Subcutaneous abdominal adipose tissue (tissue), 5 donors: ENCODE measurements at regions not wholly inside any gene's neighbourhood (a gene's known extent, or its start where the extent isn't known, plus 50 kb on each side); places are given as distances from the start of the nearest gene placed in this dataset.
A peak's percentile ranks its signal among the peaks of the same experiment; 100 is the strongest.

Experiments
- H3K27ac ChIP-seq: one replicate; pipeline ENCODE4 v1.7.0; 2013; ENCODE audit warnings: low read depth, mild to moderate bottlenecking, inconsistent platforms, low read length, moderate library complexity
- H3K27me3 ChIP-seq, 5 donors: one replicate each; pipeline ENCODE4 v1.7.0; 2013; ENCODE audit warnings: low read length in 5 of 5, inconsistent platforms in 1 of 5; ENCODE audit not compliant: control insufficient read depth in 5 of 5, insufficient read depth in 4 of 5
- H3K36me3 ChIP-seq, 5 donors: one replicate each; pipeline ENCODE4 v1.7.0; 2013; ENCODE audit warnings: low read length in 5 of 5; ENCODE audit not compliant: control insufficient read depth in 5 of 5, insufficient read depth in 5 of 5
- H3K4me1 ChIP-seq, 5 donors: one replicate each; pipeline ENCODE4 v1.7.0; 2013; ENCODE audit warnings: low read length in 5 of 5, mild to moderate bottlenecking in 3 of 5, moderate library complexity in 1 of 5; ENCODE audit not compliant: control insufficient read depth in 5 of 5, insufficient read depth in 5 of 5
- H3K4me3 ChIP-seq, 5 donors: one replicate each; pipeline ENCODE4 v1.7.0; 2013; ENCODE audit warnings: low read length in 5 of 5, low read depth in 1 of 5
- H3K9ac ChIP-seq, 5 donors: one replicate each; pipeline ENCODE4 v1.7.0; 2013; ENCODE audit warnings: low read length in 5 of 5, mild to moderate bottlenecking in 4 of 5, moderate library complexity in 3 of 5
- H3K9me3 ChIP-seq, 5 donors: one replicate each; pipeline ENCODE4 v1.7.0; 2013; ENCODE audit warnings: low read length in 5 of 5; ENCODE audit not compliant: control insufficient read depth in 5 of 5
- donor health status: healthy.
- donor health status: healthy.
- donor health status: healthy.
- donor health status: healthy.
- donor health status: healthy.

DNA sequence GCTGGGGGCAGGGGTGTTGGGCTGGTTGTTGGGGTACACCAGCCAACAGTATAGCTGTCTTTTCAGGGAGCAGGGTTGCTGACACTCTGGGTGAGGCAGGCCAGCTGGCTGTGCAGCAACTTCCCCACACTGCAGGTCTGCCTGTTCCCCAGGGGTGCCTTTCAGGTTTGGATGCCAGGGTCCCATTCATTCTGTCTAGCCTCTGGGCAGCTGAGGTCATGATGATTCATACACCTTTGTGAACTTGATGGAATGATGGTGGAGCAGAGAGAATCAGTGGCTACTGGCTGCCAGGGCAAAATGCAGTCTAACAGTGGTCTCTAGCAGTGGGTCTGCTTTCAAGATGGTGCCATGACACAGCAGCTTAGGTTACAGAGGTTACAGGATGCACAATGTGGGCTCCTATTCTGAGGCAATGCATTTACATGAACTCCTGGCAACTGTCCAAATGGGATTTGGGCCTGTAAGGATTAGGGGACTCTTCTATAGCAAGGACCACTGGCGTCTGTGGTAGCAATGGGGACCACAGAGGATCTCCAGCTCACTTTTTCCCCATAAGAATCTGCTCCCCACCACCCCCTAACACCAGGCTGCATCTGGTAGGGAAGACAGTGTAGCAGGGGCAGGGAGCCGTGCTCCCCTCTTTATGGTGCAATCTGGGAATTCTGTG, 103.7 kb downstream of the FEM1C start:
- peaks cover 0 to 8% (median 3%) of the 10 kb centered on the region in 5 donors for H3K4me1 ChIP-seq
- H3K9me3 ChIP-seq: peaks cover 0 to 11% (median 7%) of the 10 kb centered on the region in 5 donors
- no peak overlapping the region for H3K4me3 ChIP-seq
- H3K36me3 ChIP-seq: no peaks in the 10 kb centered on the region
- H3K27ac ChIP-seq: no peak overlapping the region
- H3K27me3 ChIP-seq: no peaks in the 10 kb centered on the region
- no peak overlapping the region for H3K9ac ChIP-seq

DNA sequence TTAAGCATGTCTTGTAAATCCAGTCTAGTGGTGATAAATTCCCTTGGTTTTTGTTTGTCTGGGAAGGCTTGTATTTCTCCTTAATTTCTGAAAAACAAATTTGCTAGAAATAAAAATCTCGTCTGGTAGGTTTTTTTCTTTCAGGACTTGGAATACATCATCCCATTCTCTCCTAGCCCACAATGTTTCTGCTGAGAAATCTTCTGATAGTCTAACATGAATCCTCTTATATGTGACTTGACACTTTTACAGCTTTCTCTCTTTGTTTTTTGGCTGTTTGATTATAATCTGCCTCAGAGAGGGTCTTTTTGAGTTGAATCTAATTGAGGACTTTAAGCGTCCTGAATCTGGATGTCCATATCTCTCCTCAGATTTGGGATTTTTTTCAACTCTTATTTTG, 104.9 kb downstream of the FEM1C start:
- Histone ChIP-seq H3K36me3 (no peaks in the 10 kb centered on the region), H3K9ac (no peak overlapping the region), H3K27me3 (no peaks in the 10 kb centered on the region), H3K4me3 (no peak overlapping the region), H3K4me1 (peaks cover 0 to 19% (median 10%) of the 10 kb centered on the region in 5 donors), H3K9me3 (peaks cover 0 to 11% (median 7%) of the 10 kb centered on the region in 5 donors), H3K27ac (no peak overlapping the region)

DNA sequence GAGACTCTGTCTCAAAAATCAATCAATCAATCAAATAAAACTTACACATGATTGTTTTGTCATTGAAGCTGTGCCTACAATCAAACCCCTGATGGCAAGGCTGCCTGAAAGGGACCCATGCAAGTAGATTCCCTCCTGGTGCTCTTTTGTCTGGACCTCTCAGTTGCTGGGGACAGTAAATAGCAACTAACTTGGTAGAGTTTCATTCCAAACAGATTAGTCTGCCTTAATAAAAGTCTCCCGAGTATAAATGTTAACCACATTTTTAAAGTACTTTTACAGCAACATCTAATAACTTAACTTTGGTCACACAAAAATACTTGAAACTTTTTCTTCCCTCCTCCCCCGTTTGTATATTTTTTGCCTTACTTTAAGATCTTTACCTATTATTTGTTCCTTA, 105.5 kb downstream of the FEM1C start:
- Histone ChIP-seq H3K4me1 (peaks cover 0 to 19% (median 10%) of the 10 kb centered on the region in 5 donors), H3K9ac (no peak overlapping the region), H3K4me3 (no peak overlapping the region), H3K27ac (no peak overlapping the region), H3K36me3 (no peaks in the 10 kb centered on the region), H3K9me3 (peaks cover 0 to 11% (median 7%) of the 10 kb centered on the region in 5 donors), H3K27me3 (no peaks in the 10 kb centered on the region)

- Histone ChIP-seq H3K9me3 (peaks cover 0 to 11% (median 6%) of the 10 kb centered on the region in 5 donors), H3K36me3 (no peaks in the 10 kb centered on the region), H3K27me3 (no peaks in the 10 kb centered on the region), H3K4me1 (peaks cover 0 to 26% (median 12%) of the 10 kb centered on the region in 5 donors), H3K9ac (no peak overlapping the region), H3K4me3 (no peak overlapping the region), H3K27ac (peak overlapping the region; percentile 75)
Measured at GRCh38 chr5:115435778-115436712, 108.5 kb downstream of the FEM1C start.

DNA sequence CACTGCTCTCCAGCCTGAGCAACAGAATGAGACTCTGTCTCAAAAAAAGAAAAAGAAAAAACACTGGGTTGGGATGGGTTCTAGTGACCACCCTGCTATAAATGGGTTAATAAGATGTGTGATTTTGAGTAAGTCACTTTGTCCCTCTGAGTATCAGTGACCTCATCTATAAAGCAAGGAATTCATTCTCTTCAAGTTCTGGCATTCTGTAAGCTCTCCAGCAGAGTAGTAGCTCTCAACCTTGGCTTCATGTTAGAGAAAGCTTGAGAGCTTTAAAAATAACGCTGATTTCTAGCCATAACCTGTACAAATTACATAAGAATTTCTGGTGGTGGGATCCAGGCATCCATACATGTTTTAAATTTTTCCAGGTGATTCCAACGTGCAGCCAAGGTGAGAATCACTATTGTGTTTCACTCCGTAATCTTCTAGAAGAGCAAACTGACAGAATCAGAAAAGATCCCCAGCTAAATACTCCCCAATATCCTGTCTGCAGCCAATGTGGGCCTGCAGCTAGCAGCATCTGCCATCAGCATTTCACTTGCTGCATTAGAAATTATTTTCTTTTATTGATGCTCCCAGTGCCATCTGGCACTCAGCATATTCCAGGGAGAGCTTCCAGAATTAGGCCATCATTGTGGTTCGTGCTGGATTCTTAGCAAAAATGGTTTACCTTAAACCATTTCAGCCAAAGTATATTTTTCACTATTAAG, 109.4 kb downstream of the FEM1C start:
- peaks cover 0 to 26% (median 12%) of the 10 kb centered on the region in 5 donors for H3K4me1 ChIP-seq
- no peaks in the 10 kb centered on the region for H3K27me3 ChIP-seq
- no peaks in the 10 kb centered on the region for H3K36me3 ChIP-seq
- H3K4me3 ChIP-seq: no peak overlapping the region
- H3K9ac ChIP-seq: peak overlapping the region in 1 of 5 donors; percentile 38
- peak overlapping the region; percentile 75 for H3K27ac ChIP-seq
- peaks cover 0 to 10% (median 4%) of the 10 kb centered on the region in 5 donors for H3K9me3 ChIP-seq

DNA sequence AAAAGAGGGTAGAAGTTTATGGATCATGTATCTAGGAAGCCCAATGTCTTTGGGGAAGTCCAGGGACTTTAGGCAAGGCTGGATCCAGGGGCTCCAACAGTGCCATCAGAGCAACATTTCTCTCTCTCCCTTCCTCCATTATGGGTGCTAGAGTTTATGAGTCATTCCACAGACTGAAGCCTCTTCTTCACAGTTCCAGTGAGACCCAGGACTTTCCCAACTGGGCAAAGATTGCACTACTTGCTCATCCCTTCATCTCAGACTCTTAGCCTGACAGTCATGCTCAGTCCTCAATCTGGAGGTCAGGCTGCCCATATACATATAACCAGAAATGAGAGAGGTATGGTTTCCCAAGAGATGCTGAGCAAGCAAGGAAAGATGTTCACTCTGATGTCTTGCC, 110.7 kb downstream of the FEM1C start:
- Histone ChIP-seq H3K9ac (no peak overlapping the region), H3K27ac (no peak overlapping the region), H3K9me3 (peaks cover 0 to 4% (median 0%) of the 10 kb centered on the region in 5 donors), H3K4me1 (peaks cover 0 to 30% (median 16%) of the 10 kb centered on the region in 5 donors), H3K36me3 (no peaks in the 10 kb centered on the region), H3K27me3 (no peaks in the 10 kb centered on the region), H3K4me3 (no peak overlapping the region)

- H3K9me3 ChIP-seq: no peaks in the 10 kb centered on the region
- H3K27me3 ChIP-seq: no peaks in the 10 kb centered on the region
- H3K27ac ChIP-seq: peak overlapping the region; percentile 25
- H3K9ac ChIP-seq: peak overlapping the region in 1 of 5 donors; percentile 20
- H3K4me3 ChIP-seq: no peak overlapping the region
- peaks cover 0 to 30% (median 16%) of the 10 kb centered on the region in 5 donors for H3K4me1 ChIP-seq
- no peaks in the 10 kb centered on the region for H3K36me3 ChIP-seq
Measured at GRCh38 chr5:115432691-115433090, 111.9 kb downstream of the FEM1C start.

GRCh38 chr5:115431116-115431515, 113.5 kb downstream of the FEM1C start:
- no peaks in the 10 kb centered on the region for H3K27me3 ChIP-seq
- no peaks in the 10 kb centered on the region for H3K9me3 ChIP-seq
- no peak overlapping the region for H3K9ac ChIP-seq
- peaks cover 0 to 23% (median 14%) of the 10 kb centered on the region in 5 donors for H3K4me1 ChIP-seq
- no peak overlapping the region for H3K4me3 ChIP-seq
- no peaks in the 10 kb centered on the region for H3K36me3 ChIP-seq
- H3K27ac ChIP-seq: no peak overlapping the region

GRCh38 chr5:115430374-115430773, 114.2 kb downstream of the FEM1C start:
- no peaks in the 10 kb centered on the region for H3K36me3 ChIP-seq
- peaks cover 0 to 16% (median 9%) of the 10 kb centered on the region in 5 donors for H3K4me1 ChIP-seq
- H3K27me3 ChIP-seq: no peaks in the 10 kb centered on the region
- no peaks in the 10 kb centered on the region for H3K9me3 ChIP-seq
- no peak overlapping the region for H3K4me3 ChIP-seq
- H3K27ac ChIP-seq: no peak overlapping the region
- H3K9ac ChIP-seq: no peak overlapping the region
